ENCODE measurements at regions not wholly inside any gene's neighbourhood (a gene's known extent, or its start where the extent isn't known, plus 50 kb on each side); places are given as distances from the start of the nearest gene placed in this dataset.

- WGBS, 2 donors = 63 to 78% methylated on average over 5 of the region's 5 CpGs
- DNase-seq (no peak), ATAC-seq (ENCODE audit: insufficient read depth, low FRiP score) (no peak)
- H3K9ac ChIP-seq (ENCODE audit: insufficient read depth in 1 of 2, low read length in 2 of 2) = no peak overlapping the region
- no peaks in the 10 kb centered on the region for H3K9me3 ChIP-seq (ENCODE audit: control insufficient read depth in 4 of 4, insufficient read depth in 3 of 4, low read length in 3 of 4)
- no peak overlapping the region for H3K27ac ChIP-seq (ENCODE audit: low read depth in 1 of 2, low read length in 1 of 2)
- no peaks in the 10 kb centered on the region for H3K27me3 ChIP-seq (ENCODE audit: control insufficient read depth in 3 of 3, insufficient read depth in 3 of 3, low read length in 2 of 3)
- H3K4me3 ChIP-seq = no peak overlapping the region
- no peaks in the 10 kb centered on the region for H3K4me1 ChIP-seq (ENCODE audit: control insufficient read depth in 5 of 5, insufficient read depth in 5 of 5, low read length in 5 of 5)
- no peaks in the 10 kb centered on the region for H3K36me3 ChIP-seq (ENCODE audit: control insufficient read depth in 4 of 4, insufficient read depth in 4 of 4, low read length in 4 of 4)
- no peak for TF ChIP-seq CTCF (IDR thresholded peaks at IDR 0.05; ENCODE audit: control extremely low read depth, extremely low read depth)
Measured at GRCh38 chr4:30295652-30296051, 424.5 kb upstream of the PCDH7 start.

GRCh38 chr4:30314001-30314400, 406.2 kb upstream of the PCDH7 start:
- H3K36me3 ChIP-seq (ENCODE audit: control insufficient read depth in 4 of 4, insufficient read depth in 4 of 4, low read length in 4 of 4) = no peaks in the 10 kb centered on the region
- no peak for TF ChIP-seq CTCF (IDR thresholded peaks at IDR 0.05; ENCODE audit: control extremely low read depth, extremely low read depth)
- peak in 2 of 3 donors; percentile 56 to 59 for DNase-seq
- no peaks in the 10 kb centered on the region for H3K27me3 ChIP-seq (ENCODE audit: control insufficient read depth in 3 of 3, insufficient read depth in 3 of 3, low read length in 2 of 3)
- H3K9me3 ChIP-seq (ENCODE audit: control insufficient read depth in 4 of 4, insufficient read depth in 3 of 4, low read length in 3 of 4) = no peaks in the 10 kb centered on the region
- no peak overlapping the region for H3K27ac ChIP-seq (ENCODE audit: low read depth in 1 of 2, low read length in 1 of 2)
- no peak overlapping the region for H3K9ac ChIP-seq (ENCODE audit: insufficient read depth in 1 of 2, low read length in 2 of 2)
- no peak for ATAC-seq (ENCODE audit: insufficient read depth, low FRiP score)
- no peak overlapping the region for H3K4me3 ChIP-seq
- H3K4me1 ChIP-seq (ENCODE audit: control insufficient read depth in 5 of 5, insufficient read depth in 5 of 5, low read length in 5 of 5) = peaks cover 0 to 4% (median 0%) of the 10 kb centered on the region in 5 donors

- no peak for TF ChIP-seq CTCF (IDR thresholded peaks at IDR 0.05; ENCODE audit: control extremely low read depth, extremely low read depth)
- Histone ChIP-seq H3K4me3 (no peak overlapping the region), H3K4me1 (ENCODE audit: control insufficient read depth in 5 of 5, insufficient read depth in 5 of 5, low read length in 5 of 5) (no peaks in the 10 kb centered on the region), H3K9ac (ENCODE audit: insufficient read depth in 1 of 2, low read length in 2 of 2) (no peak overlapping the region), H3K27ac (ENCODE audit: low read depth in 1 of 2, low read length in 1 of 2) (no peak overlapping the region), H3K27me3 (ENCODE audit: control insufficient read depth in 3 of 3, insufficient read depth in 3 of 3, low read length in 2 of 3) (no peaks in the 10 kb centered on the region), H3K9me3 (ENCODE audit: control insufficient read depth in 4 of 4, insufficient read depth in 3 of 4, low read length in 3 of 4) (peaks cover 0 to 15% (median 4%) of the 10 kb centered on the region in 4 donors), H3K36me3 (ENCODE audit: control insufficient read depth in 4 of 4, insufficient read depth in 4 of 4, low read length in 4 of 4) (no peaks in the 10 kb centered on the region)
- DNase-seq (no peak), ATAC-seq (ENCODE audit: insufficient read depth, low FRiP score) (no peak)
- WGBS, 2 donors = 86 to 91% methylated on average over 6 of the region's 6 CpGs
Measured at GRCh38 chr4:30330894-30331652, 389.1 kb upstream of the PCDH7 start.

GRCh38 chr4:30341731-30342130, 378.4 kb upstream of the PCDH7 start:
- Histone ChIP-seq H3K36me3 (ENCODE audit: control insufficient read depth in 4 of 4, insufficient read depth in 4 of 4, low read length in 4 of 4) (no peaks in the 10 kb centered on the region), H3K4me3 (no peak overlapping the region), H3K4me1 (ENCODE audit: control insufficient read depth in 5 of 5, insufficient read depth in 5 of 5, low read length in 5 of 5) (peaks cover 0 to 5% (median 0%) of the 10 kb centered on the region in 5 donors), H3K27me3 (ENCODE audit: control insufficient read depth in 3 of 3, insufficient read depth in 3 of 3, low read length in 2 of 3) (no peaks in the 10 kb centered on the region), H3K9me3 (ENCODE audit: control insufficient read depth in 4 of 4, insufficient read depth in 3 of 4, low read length in 3 of 4) (no peaks in the 10 kb centered on the region), H3K9ac (ENCODE audit: insufficient read depth in 1 of 2, low read length in 2 of 2) (no peak overlapping the region), H3K27ac (ENCODE audit: low read depth in 1 of 2, low read length in 1 of 2) (no peak overlapping the region)
- no peak for TF ChIP-seq CTCF (IDR thresholded peaks at IDR 0.05; ENCODE audit: control extremely low read depth, extremely low read depth)
- WGBS, 2 donors = 38 to 75% methylated on average over 1 of the region's 1 CpG
- ATAC-seq (ENCODE audit: insufficient read depth, low FRiP score) (no peak), DNase-seq (peak in 2 of 3 donors; percentile 74 to 82)
